ENCODE measurements at regions not wholly inside any gene's neighbourhood (a gene's known extent, or its start where the extent isn't known, plus 50 kb on each side); places are given as distances from the start of the nearest gene placed in this dataset.

DNA sequence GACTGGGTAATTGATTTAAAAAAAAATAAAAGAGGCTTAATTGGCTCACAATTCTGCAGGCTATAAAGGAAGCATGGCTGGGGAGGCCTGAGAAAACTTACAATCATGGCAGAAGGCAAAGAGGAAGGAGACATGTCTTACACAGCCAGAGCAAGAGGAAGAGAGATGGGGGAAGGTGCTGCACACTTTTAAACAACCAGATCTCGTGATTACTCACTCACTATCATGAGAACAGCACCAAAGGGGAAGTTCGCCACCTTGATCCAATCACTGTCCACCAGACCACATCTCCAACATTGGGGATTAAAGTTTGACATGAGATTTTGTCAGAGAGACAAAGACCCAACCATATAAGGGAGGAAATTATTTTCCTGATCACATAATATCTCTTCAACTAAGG, 138.8 kb upstream of the NR4A3 start:
- intact Hi-C loops (cut with DNase I): no loop called here
- ATAC-seq (no peak), DNase-seq (no peak)

DNA sequence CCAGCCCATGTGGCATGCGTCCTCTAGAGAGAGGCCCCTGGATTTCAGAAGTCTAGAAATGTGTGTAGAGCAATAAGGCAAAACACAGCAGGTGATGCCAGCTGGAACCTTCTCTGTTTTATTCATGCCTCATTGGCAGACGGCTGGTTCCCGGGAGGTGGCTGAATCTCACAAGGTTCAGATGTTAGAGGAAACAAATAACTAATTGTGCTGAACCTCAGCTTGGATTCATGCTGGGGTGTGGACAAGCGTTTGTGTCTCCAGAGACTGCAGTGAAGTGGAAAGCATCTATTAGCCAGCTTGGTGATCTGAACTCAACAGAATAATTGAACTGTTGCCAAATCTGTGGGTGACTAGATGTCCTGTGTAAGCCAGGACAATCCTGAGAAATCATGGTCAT, 131.1 kb upstream of the NR4A3 start:
- no peak for ATAC-seq
- intact Hi-C loops (cut with DNase I): no loop called here

DNA sequence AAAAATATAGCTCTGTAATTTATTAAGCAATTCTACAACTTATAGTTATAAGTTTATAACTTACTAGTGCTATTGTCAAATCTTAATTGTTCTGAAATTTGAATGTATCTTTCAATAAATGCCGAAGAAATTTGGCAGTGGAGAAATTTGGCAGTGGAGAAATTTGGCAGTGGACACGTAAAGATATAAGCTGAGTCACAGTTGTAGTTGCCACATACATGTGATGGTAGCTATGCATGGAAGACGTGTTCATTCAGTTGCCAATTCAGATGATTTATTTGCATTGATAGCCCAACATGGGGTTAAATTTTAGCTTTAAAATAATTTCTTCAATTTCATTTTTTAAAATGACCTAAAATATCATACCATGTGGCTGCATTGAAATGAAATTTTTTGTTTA, 127.8 kb upstream of the NR4A3 start:
- intact Hi-C loops (cut with DNase I): no loop called here
- no peak for ATAC-seq
- no peak for DNase-seq

More for the DNA sequence above, 131.1 kb upstream of the NR4A3 start:
- DNase-seq: peak; percentile 17

DNA sequence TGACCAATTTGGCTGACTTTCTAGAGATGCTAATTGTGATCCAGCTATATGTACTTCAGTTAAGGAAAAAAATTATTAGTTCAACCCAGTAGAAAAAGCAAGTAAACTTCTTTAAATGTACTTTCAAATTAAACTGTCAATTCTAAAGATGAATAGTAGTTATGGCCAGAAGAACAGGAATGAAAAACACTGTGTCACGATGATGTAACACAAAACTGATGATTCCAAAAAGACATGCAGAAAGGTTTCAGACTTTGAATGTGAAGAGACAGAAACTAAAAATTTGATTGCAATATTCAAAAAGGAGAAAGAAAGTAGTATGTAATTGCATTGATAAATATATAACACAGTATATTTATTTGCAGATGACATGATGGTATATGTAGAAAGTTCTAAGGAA, 127.3 kb upstream of the NR4A3 start:
- ATAC-seq (no peak), DNase-seq (no peak)
- intact Hi-C loops (cut with DNase I): no loop called here

DNA sequence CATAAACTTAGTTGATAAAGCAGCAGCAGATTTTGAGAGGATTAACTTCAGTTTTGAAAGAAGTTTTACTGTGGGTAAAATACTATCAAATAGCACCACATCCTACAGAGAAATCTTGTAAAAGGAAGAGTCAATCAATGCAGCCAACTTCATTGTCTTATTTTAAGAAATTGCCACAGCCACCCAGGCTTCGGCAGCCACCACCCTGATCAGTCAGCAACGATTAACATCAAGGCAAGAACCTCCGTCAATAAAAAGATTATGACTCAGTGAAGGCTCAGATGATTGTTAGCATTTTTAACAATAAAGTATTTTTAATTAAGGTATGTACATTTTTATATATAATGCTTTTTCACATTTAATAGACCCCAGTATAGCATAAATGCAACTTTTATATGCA, 122.3 kb upstream of the NR4A3 start:
- DNase-seq: no peak
- intact Hi-C loops (cut with DNase I): no loop called here
- ATAC-seq: no peak

DNA sequence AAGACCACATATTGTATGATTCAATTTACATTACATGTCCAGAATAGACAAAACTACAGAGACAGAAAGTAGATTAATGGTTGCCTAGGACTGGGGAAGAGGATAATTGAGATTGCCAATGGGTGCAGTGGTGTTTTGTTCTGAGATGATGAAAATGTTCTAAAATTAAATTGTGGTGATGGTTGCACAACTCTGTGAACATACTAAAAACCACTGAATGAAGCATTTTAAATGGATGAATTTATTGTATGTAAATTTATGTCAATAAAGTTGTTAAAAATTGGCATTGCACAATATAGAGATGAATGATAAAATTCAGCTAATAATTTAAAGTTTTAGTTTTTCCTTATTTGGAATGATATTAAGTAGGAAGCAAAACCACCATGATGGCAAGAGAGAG, 109.5 kb upstream of the NR4A3 start:
- ATAC-seq (no peak), DNase-seq (no peak)
- intact Hi-C loops (cut with DNase I): no loop called here

DNA sequence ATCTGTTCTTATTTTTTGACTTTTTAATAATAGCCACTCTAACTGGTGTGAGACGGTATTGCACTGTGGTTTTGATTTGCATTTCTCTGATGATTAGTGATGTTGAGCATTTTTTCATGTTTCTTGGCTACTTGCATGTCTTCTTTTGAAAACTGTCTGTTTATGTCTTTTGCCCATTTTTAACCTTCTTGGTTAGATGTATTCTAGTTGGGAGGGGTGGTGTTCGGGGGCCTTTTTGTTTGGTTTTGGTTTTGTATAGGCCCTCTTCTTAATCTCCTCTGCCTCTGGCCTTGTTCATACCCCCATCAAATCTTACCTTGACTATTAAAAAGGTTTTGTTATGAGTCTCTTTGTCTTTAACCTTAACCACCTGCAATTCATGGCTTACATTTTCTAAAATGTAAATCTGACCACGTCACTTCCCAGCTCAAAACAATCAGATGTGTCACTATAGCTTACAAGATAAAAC, 107.8 kb upstream of the NR4A3 start:
- intact Hi-C loops (cut with DNase I): no loop called here
- no peak for DNase-seq
- ATAC-seq: no peak

DNA sequence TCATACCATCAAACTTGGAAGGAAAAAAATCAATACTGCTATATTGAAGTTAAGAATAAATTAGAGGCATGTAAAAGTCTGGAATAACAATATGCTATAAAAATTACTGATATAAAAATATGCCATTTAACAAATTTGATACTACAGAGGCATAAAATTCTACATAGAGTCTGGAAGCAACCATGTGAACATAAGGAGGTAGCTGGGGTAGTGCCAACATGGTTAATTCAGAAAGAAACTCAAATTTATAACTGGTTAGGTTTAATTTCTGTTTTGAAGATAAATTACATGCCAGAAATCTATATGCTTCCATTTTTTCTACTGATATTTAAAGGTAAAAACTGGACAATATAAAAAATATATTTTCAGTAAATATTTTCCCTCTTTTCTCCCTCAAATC, 103.1 kb upstream of the NR4A3 start:
- intact Hi-C loops (cut with DNase I): no loop called here
- no peak for ATAC-seq
- DNase-seq: no peak

DNA sequence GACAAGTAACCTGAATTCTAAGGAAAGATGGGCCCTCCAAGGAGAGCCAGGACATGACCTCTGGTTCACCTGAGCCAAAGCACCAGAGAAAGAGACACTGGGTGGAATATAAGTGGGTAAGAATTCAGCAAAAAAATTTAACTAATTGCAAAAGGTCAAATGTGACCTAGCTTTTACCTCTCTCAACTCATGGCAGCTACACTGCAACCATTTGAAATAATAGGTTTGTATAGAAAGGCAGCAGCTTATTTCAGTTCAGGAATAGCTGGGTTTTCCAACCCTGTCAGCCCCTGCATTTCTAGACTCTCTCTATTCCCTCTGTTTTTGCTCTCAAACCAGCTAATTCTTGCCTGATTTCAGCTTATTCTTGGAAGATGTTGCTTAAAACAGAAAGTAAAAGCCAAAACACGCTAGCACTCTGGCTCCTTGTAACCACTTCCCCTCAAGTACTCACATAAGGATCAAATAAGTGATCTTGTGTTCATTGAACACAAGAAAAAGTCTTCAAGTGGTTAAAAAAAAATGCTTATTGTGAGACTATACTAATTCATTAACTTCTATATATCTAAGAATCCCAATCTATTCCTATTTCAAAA, 101.1 kb upstream of the NR4A3 start:
- ATAC-seq: no peak
- intact Hi-C loops (cut with DNase I): no loop called here

DNA sequence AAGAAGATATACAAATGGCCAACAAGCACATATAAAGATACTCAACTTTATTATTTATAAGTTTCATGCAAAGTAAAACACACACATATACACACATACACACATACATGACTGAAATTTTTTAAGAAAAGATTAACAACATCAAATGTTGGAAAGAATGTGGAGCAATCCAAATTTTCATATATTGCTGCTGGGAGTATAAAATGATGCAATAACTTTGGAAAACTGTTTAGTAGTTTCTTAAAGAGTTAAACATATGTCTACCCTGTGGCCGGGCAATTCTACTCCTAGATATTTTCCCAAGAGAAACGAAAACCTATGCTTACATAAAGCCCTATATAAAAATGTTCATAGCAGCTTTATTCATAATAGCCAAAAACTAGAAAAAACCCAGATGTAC, 99.8 kb upstream of the NR4A3 start:
- ATAC-seq (no peak), DNase-seq (no peak)
- intact Hi-C loops (cut with DNase I): no loop called here

More for the DNA sequence above, 101.1 kb upstream of the NR4A3 start:
- DNase-seq: no peak

DNA sequence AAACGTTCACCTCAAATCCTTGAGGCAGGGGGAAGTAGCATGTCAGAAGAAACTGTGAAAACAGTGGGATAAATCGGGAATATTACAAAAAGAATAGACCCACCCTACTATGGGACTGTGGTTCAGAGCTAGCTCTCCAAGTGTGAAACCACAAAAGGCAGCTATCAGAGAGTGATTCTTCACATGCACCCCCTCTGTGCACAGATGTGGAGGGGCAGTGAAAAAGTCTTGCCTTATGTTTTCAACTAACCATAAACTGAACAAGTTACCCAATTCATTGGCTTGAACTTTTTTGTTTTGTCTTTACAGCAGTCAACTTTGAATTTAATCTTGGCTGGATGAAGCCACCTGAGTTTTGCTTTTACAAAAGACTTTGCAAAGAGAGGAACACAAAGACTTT, 98.8 kb upstream of the NR4A3 start:
- ATAC-seq (no peak), DNase-seq (no peak)
- intact Hi-C loops (cut with DNase I): no loop called here

DNA sequence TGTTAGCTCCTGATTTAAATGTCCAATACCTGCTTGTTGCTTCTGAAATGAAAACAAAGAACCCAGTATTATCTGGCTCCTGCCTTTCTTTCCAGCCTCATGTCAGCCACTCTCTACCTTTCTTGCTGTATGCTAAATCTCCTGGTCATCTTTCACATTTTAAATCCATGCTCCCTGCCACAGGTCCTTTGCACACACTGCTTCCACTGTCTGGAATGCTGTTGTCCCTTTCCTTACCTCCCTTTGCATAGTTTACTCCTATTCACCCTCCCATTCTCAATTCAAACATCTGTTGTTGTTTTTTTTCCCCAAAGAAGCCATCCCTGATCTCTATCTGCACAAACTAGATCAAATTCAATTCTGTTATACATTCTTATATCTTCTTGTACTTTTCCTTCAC, 97.0 kb upstream of the NR4A3 start:
- intact Hi-C loops (cut with DNase I): no loop called here
- DNase-seq: no peak
- ATAC-seq: no peak

DNA sequence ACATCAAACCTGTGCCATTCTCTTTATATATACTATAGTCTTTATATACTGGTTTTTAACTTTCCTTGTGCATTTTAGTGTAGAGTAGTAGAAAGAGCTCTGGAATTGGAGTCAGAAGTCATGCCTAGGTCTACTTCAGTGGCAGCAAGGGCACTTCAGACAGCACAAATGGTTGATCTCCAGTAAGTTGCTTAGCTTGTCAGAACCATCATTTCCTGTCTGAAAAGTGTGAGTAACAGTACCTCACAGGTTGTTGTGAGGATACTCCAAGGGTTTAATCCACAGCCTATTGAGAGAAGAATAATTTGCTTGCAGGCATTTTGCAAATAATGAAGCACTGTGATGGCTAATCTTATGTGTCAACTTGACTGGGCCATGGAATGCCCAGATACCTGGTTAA, 95.8 kb upstream of the NR4A3 start:
- no peak for ATAC-seq
- intact Hi-C loops (cut with DNase I): no loop called here
- DNase-seq: no peak

DNA sequence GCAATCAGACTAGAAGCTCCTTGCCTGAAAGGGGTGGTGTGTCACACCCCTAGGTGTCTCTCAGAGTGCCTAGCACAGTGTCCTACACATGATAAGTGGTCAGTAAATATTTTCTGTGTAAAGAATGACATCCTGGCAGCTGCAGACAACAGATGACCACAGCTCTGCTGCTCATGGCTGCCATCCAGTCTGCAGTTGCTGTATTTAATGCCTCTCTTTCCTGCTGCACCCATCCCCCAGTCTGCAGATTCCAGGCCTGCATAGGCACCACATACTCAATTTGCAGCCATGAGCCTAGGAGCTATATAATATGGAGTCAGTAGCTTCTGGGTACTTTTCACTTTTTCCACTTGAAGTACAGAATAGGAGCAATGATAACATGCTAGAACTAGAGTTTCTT, 94.9 kb upstream of the NR4A3 start:
- ATAC-seq: peak in 1 of 2 donors; percentile 41
- DNase-seq: no peak
- intact Hi-C loops (cut with DNase I): no loop called here

DNA sequence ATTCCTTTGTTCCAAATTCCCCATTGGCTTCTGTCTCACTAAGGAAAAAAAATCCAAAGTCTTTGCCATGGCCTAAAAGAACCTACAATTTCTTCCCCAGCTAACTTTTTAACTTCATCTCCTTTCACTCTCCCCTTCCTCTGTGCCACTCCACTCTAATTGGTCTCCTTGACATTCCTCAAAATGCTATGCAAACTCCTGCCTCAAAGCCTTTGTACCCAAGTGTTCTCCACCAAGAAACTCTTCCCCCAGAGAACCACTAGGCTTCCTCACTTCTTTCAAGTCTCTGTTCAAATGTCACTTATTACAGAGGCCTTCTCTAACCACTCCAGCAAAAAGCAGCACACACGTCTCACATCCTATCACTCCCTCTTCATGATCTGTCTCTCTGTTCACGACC, 91.6 kb upstream of the NR4A3 start:
- intact Hi-C loops (cut with DNase I): no loop called here
- ATAC-seq (no peak), DNase-seq (no peak)

DNA sequence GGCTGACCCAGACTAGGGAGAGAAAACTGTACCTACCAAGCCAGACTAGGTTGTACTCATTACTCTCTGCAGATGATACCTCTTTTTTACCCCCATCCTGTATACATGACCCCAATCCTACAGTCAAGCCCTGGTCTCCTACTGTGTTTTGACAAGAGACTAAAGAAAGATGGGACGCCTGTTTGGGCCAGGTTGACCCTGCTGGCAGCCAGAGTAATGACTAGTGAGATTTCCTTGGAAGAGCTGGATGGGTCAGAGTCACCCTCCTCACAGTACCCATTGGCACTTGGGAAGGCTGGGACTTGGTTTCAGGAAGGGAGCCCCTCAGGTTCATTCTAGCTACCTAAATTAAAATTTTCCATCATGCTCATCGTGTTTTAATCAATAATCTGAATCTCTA, 89.7 kb upstream of the NR4A3 start:
- DNase-seq (no peak), ATAC-seq (no peak)
- intact Hi-C loops (cut with DNase I): no loop called here

DNA sequence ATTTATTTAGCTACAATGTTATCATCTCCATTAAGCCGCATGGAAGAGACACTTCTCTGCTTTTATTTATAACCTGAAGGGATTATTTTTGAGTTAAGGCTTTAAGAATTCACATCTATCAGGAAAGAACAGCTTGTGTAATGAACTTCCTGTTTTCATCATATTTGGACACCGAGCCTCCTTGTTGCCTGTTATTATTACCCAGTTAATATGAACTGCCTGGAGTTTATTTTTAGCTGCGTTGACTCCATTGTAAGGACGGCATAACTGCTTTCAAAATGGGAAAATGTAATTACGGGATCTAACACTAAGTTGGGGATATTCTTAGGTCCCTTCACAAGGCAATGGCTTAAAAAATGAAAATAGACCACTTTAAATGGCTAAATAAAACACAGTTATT, 89.0 kb upstream of the NR4A3 start:
- intact Hi-C loops (cut with DNase I): no loop called here
- DNase-seq: no peak
- peak; percentile 62 to 63 for ATAC-seq

DNA sequence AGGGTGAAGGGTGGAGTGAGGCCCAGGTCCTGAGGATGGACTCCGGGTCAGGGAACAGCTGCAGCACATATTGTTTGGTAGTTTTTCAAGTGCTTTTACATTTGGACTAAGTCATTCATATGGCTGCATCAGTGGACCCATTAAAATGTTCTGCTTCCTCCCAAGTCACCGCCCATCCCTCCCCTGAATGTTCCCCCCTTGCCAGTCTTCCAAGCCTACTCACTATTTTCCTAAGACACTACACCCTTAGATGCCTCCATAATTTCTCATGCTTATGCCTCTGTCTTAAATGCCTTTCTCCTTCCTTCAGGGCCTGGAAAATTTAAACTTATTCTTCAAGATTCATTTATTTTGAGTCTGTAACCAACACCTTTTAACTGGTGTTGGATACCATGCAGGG, 86.6 kb upstream of the NR4A3 start:
- DNase-seq (no peak), ATAC-seq (no peak)
- intact Hi-C loops (cut with DNase I): no loop called here

DNA sequence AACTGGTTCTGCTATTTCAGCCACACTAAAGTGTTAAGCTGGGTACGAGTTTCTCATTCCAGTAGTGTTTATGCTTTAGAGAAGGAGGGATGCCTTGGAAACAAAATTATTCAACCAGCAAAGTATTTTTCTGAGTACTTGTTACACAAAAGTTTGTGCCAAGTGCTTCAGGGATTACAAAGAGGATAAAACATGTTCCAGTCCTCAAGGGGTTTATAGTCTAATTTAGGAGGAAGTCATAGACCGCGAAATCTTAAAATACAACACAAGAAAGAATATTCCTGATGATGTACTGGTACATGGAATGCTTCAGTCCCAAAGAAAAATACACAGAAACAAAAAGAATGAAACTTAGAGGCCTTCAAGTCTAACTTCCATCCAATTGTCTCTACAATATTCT, 85.4 kb upstream of the NR4A3 start:
- ATAC-seq: no peak
- intact Hi-C loops (cut with DNase I): no loop called here

DNA sequence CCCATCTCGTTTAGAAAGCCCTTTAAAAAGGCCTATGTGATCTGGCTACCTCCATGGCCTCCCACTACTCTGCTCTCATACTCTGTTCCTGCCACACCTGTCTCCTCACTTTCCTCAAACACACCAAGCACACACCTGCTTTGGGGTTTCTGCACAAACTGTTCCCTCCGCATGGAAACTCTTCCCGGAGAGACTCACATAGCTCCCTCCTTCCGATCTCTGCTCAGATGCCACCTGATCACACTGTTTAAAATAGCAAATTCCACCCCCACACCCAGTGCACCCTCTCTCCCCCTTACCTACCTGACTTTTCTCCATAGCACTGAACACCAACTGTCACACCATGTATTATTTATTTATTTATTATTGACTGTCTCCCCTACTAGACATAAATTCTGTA, 84.0 kb upstream of the NR4A3 start:
- ATAC-seq (no peak), DNase-seq (no peak)
- intact Hi-C loops (cut with DNase I): no loop called here

More for the DNA sequence above, 85.4 kb upstream of the NR4A3 start:
- DNase-seq: no peak

DNA sequence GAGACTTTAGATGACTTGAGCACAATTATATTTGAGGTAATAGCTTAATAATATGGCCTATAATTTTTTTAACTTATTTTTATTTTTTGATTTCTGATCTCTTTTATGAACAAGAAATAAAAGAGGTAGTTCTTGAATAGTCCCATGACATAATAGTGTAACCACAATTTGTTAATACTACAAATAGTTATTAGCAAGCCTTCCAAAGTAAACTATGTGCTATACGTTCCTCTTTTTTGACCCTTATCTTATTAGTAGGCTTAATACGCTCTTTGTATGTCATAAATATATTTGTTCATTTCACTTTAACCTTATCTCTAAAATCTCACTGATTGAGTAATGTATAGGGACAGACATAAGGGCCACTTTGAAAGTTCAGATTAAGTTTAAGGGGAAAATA, 78.7 kb upstream of the NR4A3 start:
- DNase-seq (no peak), ATAC-seq (no peak)
- intact Hi-C loops (cut with DNase I): no loop called here

DNA sequence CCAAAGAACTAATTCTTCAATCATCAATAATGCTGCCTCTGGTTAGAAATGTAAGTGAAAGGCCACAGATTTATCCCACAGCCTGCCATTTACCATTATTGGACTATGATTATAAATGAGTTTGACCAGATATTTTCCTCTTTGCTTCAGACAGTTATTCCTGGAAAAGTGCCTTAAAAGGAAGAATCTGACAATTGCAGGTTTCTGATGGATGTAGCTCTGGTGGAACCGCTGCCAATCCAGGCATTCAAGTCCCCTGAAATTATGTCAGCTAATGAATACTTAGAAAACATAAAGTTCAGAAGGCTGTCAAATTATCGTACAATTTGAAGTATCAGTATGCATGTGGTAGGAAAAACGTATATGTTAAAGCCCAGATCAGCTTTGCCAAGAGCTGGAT, 78.2 kb upstream of the NR4A3 start:
- DNase-seq (no peak), ATAC-seq (no peak)
- intact Hi-C loops (cut with DNase I): no loop called here
